GM23338 (cell line): ENCODE measurements at regions not wholly inside any gene's neighbourhood (a gene's known extent, or its start where the extent isn't known, plus 50 kb on each side); places are given as distances from the start of the nearest gene placed in this dataset.

Source experiments
- ATAC-seq: fragments of 200-7000 bp; cut with Tn5 transposase; 3 replicates; pipeline ENCODE4 v1.9.1; 2020
- DNase-seq: peaks from one replicate; pipeline ENCODE4 v3.0.0-alpha.2; 2015; ENCODE audit warnings: low spot score
- H2AFZ ChIP-seq: fragments of 200-600 bp; sonication (generic); 2 replicates; pipeline ENCODE4 v1.8.0; 2016; ENCODE audit warnings: antibody characterized with exemption, mild to moderate bottlenecking, moderate library complexity
- H3F3A ChIP-seq: fragments of 200-600 bp; sonication (generic); replicated peaks from 2 replicates; pipeline ENCODE4 v1.8.0; 2017; ENCODE audit warnings: antibody characterized with exemption, mixed run types, low read depth
- H3K27ac ChIP-seq: fragments of 200-600 bp; sonication (generic); 2 replicates; pipeline ENCODE4 v1.6.1; 2016; ENCODE audit warnings: low read depth
- H3K27me3 ChIP-seq: fragments of 200-600 bp; sonication (generic); 2 replicates; pipeline ENCODE4 v1.8.0; 2016; ENCODE audit warnings: mild to moderate bottlenecking, mixed run types, moderate library complexity; ENCODE audit not compliant: insufficient read depth
- H3K36me3 ChIP-seq: fragments of 200-600 bp; sonication (generic); 2 replicates; pipeline ENCODE4 v1.8.0; 2016; ENCODE audit warnings: mild to moderate bottlenecking; ENCODE audit not compliant: insufficient read depth
- H3K4me1 ChIP-seq: fragments of 200-600 bp; sonication (generic); 2 replicates; pipeline ENCODE4 v1.8.0; 2016; ENCODE audit warnings: mild to moderate bottlenecking, moderate library complexity; ENCODE audit not compliant: insufficient read depth
- H3K4me2 ChIP-seq: fragments of 200-600 bp; sonication (generic); 2 replicates; pipeline ENCODE4 v1.7.1; 2017; ENCODE audit warnings: mixed run types
- H3K4me3 ChIP-seq: fragments of 200-600 bp; sonication (generic); 2 replicates; pipeline ENCODE4 v1.6.1; 2016; ENCODE audit warnings: mixed run types
- H3K79me2 ChIP-seq: fragments of 200-600 bp; sonication (generic); replicated peaks from 2 replicates; pipeline ENCODE4 v1.8.0; 2017; ENCODE audit warnings: mild to moderate bottlenecking; ENCODE audit not compliant: insufficient read depth
- H3K9me2 ChIP-seq: fragments of 200-600 bp; sonication (generic); 2 replicates; pipeline ENCODE4 v1.8.0; 2017; ENCODE audit not compliant: insufficient read depth
- H4K20me1 ChIP-seq: fragments of 200-600 bp; sonication (generic); replicated peaks from 2 replicates; pipeline ENCODE4 v1.8.0; 2017; ENCODE audit warnings: mild to moderate bottlenecking; ENCODE audit not compliant: insufficient read depth
- H3K27ac Mint-ChIP-seq: 2 replicates; pipeline ENCODE4 v1.8.0; 2020; ENCODE audit warnings: inconsistent platforms, mild to moderate bottlenecking, moderate library complexity, mixed read lengths
- H3K27me3 Mint-ChIP-seq: 3 replicates; pipeline ENCODE4 v1.8.0; 2022; ENCODE audit warnings: low read depth, mild to moderate bottlenecking, moderate library complexity, mixed read lengths, inconsistent platforms; ENCODE audit not compliant: insufficient read depth, poor library complexity
- H3K36me3 Mint-ChIP-seq: 3 replicates; pipeline ENCODE4 v1.8.0; 2021; ENCODE audit warnings: low read depth, mild to moderate bottlenecking, inconsistent platforms, moderate library complexity, mixed read lengths
- H3K4me1 Mint-ChIP-seq: 3 replicates; pipeline ENCODE4 v1.8.0; 2020; ENCODE audit warnings: mild to moderate bottlenecking, inconsistent platforms, mixed read lengths
- H3K4me3 Mint-ChIP-seq: 3 replicates; pipeline ENCODE4 v1.8.0; 2021; ENCODE audit warnings: moderate library complexity, mild to moderate bottlenecking, inconsistent platforms, mixed read lengths
- H3K9me3 Mint-ChIP-seq: 3 replicates; pipeline ENCODE4 v1.8.0; 2020; ENCODE audit warnings: moderate library complexity, mild to moderate bottlenecking, inconsistent platforms, mixed read lengths
- CREB1 ChIP-seq: fragments of 250-450 bp; sonication (Bioruptor Pico); IDR thresholded peaks from 2 replicates; pipeline ENCODE4 v1.5.0; 2020; ENCODE audit warnings: low read depth, mild to moderate bottlenecking, moderate library complexity
- ETS1 ChIP-seq: IDR thresholded peaks from 2 replicates; pipeline ENCODE4 v1.6.1; 2016; ENCODE audit warnings: antibody characterized with exemption
- EZH2 ChIP-seq: fragments of 200-600 bp; sonication (generic); IDR thresholded peaks from one replicate; pipeline ENCODE4 v1.8.0; 2017; ENCODE audit warnings: antibody characterized with exemption, mild to moderate bottlenecking, low read depth; ENCODE audit not compliant: unreplicated experiment
- JUNB ChIP-seq: IDR thresholded peaks from one replicate; pipeline ENCODE4 v1.6.1; 2016; ENCODE audit warnings: antibody characterized with exemption; ENCODE audit not compliant: unreplicated experiment
- NANOG ChIP-seq: IDR thresholded peaks from 2 replicates; pipeline ENCODE4 v1.6.1; 2016; ENCODE audit warnings: antibody characterized with exemption, borderline replicate concordance
- POLR2AphosphoS5 ChIP-seq: IDR thresholded peaks from 2 replicates; pipeline ENCODE4 v1.6.1; 2016; ENCODE audit warnings: antibody characterized with exemption, low read depth
- ZNF114 ChIP-seq: fragments of 250-450 bp; sonication (Bioruptor Pico); IDR thresholded peaks from 2 replicates; pipeline ENCODE4 v1.5.0; 2020; ENCODE audit warnings: mild to moderate bottlenecking, moderate library complexity
- ZNF331 ChIP-seq: fragments of 250-450 bp; sonication (Bioruptor Pico); IDR thresholded peaks from 2 replicates; pipeline ENCODE4 v1.5.0; 2020; ENCODE audit warnings: low read depth, mild to moderate bottlenecking, moderate library complexity
- ZNF462 ChIP-seq: fragments of 250-450 bp; sonication (Bioruptor Pico); IDR thresholded peaks from 2 replicates; pipeline ENCODE4 v1.5.0; 2020; ENCODE audit warnings: mild to moderate bottlenecking, moderate library complexity
- TF ChIP-seq, protein P1 (sequence below): IDR thresholded peaks from one replicate; pipeline ENCODE4 v1.6.1; 2018; ENCODE audit warnings: antibody characterized with exemption; ENCODE audit not compliant: unreplicated experiment

DNA sequence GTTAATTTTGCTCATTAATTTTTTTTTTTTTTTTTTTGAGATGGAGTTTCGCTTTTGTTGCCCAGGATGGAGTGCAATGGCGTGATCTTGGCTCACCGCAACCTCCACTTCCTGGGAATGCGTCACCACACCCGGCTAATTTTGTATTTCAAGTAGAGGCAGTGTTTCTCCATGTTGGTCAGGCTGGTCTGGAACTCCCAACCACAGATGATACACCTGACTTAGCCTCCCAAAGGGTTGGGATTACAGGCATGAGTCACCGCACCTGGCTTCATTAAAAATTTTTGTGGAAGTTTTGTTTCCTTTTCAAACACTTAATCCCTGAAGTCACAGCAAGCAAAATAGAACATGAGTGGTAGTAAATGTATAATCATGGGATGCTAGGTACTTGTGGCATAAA lies 857.2 kb upstream of the PHF14 start:
- H3K9me3 Mint-ChIP-seq = no peaks in the 10 kb centered on the region
- Histone ChIP-seq H3K36me3 (no peaks in the 10 kb centered on the region), H3K27ac (no peak overlapping the region), H3K4me2 (no peak overlapping the region), H3K79me2 (no peaks in the 10 kb centered on the region), H4K20me1 (no peaks in the 10 kb centered on the region), H3K9me2 (no peaks in the 10 kb centered on the region), H3K4me3 (no peak overlapping the region), H2AFZ (no peak overlapping the region), H3K4me1 (peaks cover 6% of the 10 kb centered on the region), H3K27me3 (no peaks in the 10 kb centered on the region), H3F3A (no peaks in the 10 kb centered on the region)
- no peaks in the 10 kb centered on the region for H3K27me3 Mint-ChIP-seq
- no peak overlapping the region for H3K27ac Mint-ChIP-seq
- TF ChIP-seq, protein P1, sequence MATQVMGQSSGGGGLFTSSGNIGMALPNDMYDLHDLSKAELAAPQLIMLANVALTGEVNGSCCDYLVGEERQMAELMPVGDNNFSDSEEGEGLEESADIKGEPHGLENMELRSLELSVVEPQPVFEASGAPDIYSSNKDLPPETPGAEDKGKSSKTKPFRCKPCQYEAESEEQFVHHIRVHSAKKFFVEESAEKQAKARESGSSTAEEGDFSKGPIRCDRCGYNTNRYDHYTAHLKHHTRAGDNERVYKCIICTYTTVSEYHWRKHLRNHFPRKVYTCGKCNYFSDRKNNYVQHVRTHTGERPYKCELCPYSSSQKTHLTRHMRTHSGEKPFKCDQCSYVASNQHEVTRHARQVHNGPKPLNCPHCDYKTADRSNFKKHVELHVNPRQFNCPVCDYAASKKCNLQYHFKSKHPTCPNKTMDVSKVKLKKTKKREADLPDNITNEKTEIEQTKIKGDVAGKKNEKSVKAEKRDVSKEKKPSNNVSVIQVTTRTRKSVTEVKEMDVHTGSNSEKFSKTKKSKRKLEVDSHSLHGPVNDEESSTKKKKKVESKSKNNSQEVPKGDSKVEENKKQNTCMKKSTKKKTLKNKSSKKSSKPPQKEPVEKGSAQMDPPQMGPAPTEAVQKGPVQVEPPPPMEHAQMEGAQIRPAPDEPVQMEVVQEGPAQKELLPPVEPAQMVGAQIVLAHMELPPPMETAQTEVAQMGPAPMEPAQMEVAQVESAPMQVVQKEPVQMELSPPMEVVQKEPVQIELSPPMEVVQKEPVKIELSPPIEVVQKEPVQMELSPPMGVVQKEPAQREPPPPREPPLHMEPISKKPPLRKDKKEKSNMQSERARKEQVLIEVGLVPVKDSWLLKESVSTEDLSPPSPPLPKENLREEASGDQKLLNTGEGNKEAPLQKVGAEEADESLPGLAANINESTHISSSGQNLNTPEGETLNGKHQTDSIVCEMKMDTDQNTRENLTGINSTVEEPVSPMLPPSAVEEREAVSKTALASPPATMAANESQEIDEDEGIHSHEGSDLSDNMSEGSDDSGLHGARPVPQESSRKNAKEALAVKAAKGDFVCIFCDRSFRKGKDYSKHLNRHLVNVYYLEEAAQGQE = no peak
- TF ChIP-seq POLR2AphosphoS5 = no peak
- TF ChIP-seq NANOG = no peak
- TF ChIP-seq ZNF114 (CRISPR knock-in tag) = no peak
- TF ChIP-seq ZNF462 = no peak
- TF ChIP-seq ZNF331 (CRISPR knock-in tag) = no peak
- no peak for TF ChIP-seq ETS1
- TF ChIP-seq JUNB = no peak
- no peak for TF ChIP-seq EZH2
- TF ChIP-seq CREB1 = no peak
- no peaks in the 10 kb centered on the region for H3K36me3 Mint-ChIP-seq
- ATAC-seq (no peak), DNase-seq (no peak)
- H3K4me3 Mint-ChIP-seq = no peak overlapping the region
- peaks cover 6% of the 10 kb centered on the region; the same call in 2 of the 3 replicates for H3K4me1 Mint-ChIP-seq
